ENCODE measurements at regions not wholly inside any gene's neighbourhood (a gene's known extent, or its start where the extent isn't known, plus 50 kb on each side); places are given as distances from the start of the nearest gene placed in this dataset.

DNA sequence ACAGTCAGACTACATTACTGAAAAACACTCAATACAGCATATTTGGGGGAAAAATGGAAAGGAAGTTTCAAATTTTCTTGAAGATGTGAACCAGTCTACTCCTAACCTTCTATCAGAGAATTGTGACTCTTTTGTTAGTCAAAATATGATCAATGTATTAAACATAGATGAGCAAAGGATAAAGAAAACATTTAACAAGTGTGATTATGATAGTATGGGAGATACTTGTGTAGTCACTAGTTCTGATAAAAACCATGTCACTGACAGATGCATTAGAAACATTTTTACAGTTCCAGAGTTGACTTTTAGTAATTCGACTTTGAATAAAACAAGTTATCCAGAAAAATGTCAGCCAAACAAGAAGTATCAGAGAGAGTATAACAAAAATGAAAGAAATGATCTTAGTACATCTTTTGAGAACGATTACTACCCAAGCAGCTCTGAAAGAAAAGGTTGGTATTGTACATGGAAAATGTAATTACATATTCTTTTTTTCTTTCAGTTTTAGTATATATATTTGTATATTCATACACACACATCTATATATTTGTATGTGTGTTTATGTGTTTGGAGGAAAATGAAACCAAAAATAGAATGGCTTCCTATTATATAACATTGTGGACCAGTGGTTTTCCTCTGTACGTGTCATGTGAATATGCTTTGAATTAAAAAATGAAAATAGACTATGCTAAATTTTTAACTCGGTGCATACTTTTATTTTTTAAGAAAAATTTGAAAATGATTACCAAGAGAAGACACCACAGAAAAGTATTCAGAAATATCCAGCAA lies 63.3 kb upstream of the ABCD2 start:
- H3K27me3 ChIP-seq (ENCODE audit: control insufficient read depth in 2 of 2, insufficient read depth in 2 of 2, low read length in 2 of 2), result no peaks in the 10 kb centered on the region
- no peaks in the 10 kb centered on the region for H3K9me3 ChIP-seq (replicated peaks; ENCODE audit: control insufficient read depth, insufficient read depth, low read length)
- H3K36me3 ChIP-seq (ENCODE audit: control insufficient read depth in 2 of 2, extremely low read depth in 1 of 2, insufficient read depth in 2 of 2, low read length in 2 of 2), result no peaks in the 10 kb centered on the region
- no TSS peak for BruUV-seq (replicated peaks)
- H3K4me3 ChIP-seq (replicated peaks in 1 of 3; ENCODE audit: insufficient read depth in 1 of 3, low read depth in 1 of 3, low read length in 3 of 3), result no peak overlapping the region
- intact Hi-C loops (cut with micrococcal nuclease), result no loop called here
- dilution Hi-C loops (cut with MboI; ENCODE audit: extremely low pct_ligation_motif_present, low sequenced_read_pairs), result no loop called here
- H3K4me1 ChIP-seq (ENCODE audit: control insufficient read depth, extremely low read depth, insufficient read depth, low read length), result no peaks in the 10 kb centered on the region
- H3K79me2 ChIP-seq (ENCODE audit: control insufficient read depth, insufficient read depth, low read length), result no peaks in the 10 kb centered on the region
- H3K27ac ChIP-seq (ENCODE audit: insufficient read depth, low read depth, low read length), result no peak overlapping the region
- H2AFZ ChIP-seq (ENCODE audit: low read depth, low read length), result no peak overlapping the region
- DNase-seq (ENCODE audit: low read depth, low spot score) (no peak), FAIRE-seq (no peak)
- H4K20me1 ChIP-seq (replicated peaks; ENCODE audit: control insufficient read depth, extremely low read depth, insufficient read depth, low read length), result no peaks in the 10 kb centered on the region
- TF ChIP-seq FOS (IDR thresholded peaks at IDR 0.05; ENCODE audit: borderline replicate concordance, insufficient read depth, low read length) (no peak), POLR2AphosphoS5 (IDR thresholded peaks at IDR 0.05; ENCODE audit: insufficient read depth, low read depth, low read length) (no peak), POLR2A (IDR thresholded peaks at IDR 0.05; ENCODE audit: low read depth, low read length) (no peak), JUN (IDR thresholded peaks at IDR 0.05; ENCODE audit: borderline replicate concordance, insufficient read depth, insufficient read length, low read depth) (no peak)
- TF ChIP-seq, protein P1, sequence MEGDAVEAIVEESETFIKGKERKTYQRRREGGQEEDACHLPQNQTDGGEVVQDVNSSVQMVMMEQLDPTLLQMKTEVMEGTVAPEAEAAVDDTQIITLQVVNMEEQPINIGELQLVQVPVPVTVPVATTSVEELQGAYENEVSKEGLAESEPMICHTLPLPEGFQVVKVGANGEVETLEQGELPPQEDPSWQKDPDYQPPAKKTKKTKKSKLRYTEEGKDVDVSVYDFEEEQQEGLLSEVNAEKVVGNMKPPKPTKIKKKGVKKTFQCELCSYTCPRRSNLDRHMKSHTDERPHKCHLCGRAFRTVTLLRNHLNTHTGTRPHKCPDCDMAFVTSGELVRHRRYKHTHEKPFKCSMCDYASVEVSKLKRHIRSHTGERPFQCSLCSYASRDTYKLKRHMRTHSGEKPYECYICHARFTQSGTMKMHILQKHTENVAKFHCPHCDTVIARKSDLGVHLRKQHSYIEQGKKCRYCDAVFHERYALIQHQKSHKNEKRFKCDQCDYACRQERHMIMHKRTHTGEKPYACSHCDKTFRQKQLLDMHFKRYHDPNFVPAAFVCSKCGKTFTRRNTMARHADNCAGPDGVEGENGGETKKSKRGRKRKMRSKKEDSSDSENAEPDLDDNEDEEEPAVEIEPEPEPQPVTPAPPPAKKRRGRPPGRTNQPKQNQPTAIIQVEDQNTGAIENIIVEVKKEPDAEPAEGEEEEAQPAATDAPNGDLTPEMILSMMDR (IDR thresholded peaks at IDR 0.05; ENCODE audit: extremely low read depth in 1 of 2, insufficient read depth in 1 of 2, low read depth in 1 of 2, low read length in 2 of 2), result no peak
- H3K9me1 ChIP-seq (replicated peaks; ENCODE audit: control insufficient read depth, extremely low read depth, insufficient read depth, low read length), result no peaks in the 10 kb centered on the region
- ChIA-PET POLR2A (no interaction called here), CTCF (no interaction called here)
- H3K4me2 ChIP-seq (ENCODE audit: insufficient read depth, low read length), result no peak overlapping the region
- no peak overlapping the region for H3K9ac ChIP-seq (replicated peaks; ENCODE audit: extremely low read depth, insufficient read depth, low read length)

DNA sequence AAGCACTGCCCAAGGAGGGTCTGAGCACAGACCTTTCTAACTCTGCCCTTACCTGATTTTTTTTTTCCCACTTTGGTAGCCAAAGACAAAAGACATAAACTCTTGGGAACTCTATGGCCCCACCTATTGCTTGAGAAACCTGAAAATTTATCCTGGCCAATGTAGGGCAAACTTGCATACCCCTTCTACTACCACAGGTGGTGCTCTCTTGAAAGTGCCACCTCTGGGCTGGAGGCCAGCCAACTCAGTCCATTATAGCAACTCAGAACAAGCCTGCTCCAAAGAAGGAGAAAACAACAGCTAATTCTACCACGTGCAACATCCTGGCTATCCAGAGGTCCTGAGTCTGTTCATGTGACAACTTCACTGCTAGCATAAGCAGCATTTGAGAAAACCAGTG lies 55.7 kb upstream of the ABCD2 start:
- H2AFZ ChIP-seq (ENCODE audit: low read depth, low read length), result no peak overlapping the region
- H3K4me3 ChIP-seq (replicated peaks in 1 of 3; ENCODE audit: insufficient read depth in 1 of 3, low read depth in 1 of 3, low read length in 3 of 3), result no peak overlapping the region
- no peaks in the 10 kb centered on the region for H3K4me1 ChIP-seq (ENCODE audit: control insufficient read depth, extremely low read depth, insufficient read depth, low read length)
- TF ChIP-seq, protein P1 (IDR thresholded peaks at IDR 0.05; ENCODE audit: extremely low read depth in 1 of 2, insufficient read depth in 1 of 2, low read depth in 1 of 2, low read length in 2 of 2), result no peak
- no peak for TF ChIP-seq GATA2 (IDR thresholded peaks at IDR 0.05; ENCODE audit: insufficient read depth, insufficient read length, low read depth, low read length)
- no peak for TF ChIP-seq MYC (IDR thresholded peaks at IDR 0.05; ENCODE audit: low read depth, low read length)
- TF ChIP-seq JUN (IDR thresholded peaks at IDR 0.05; ENCODE audit: borderline replicate concordance, insufficient read depth, insufficient read length, low read depth), result no peak
- no peak for TF ChIP-seq POLR2A (IDR thresholded peaks at IDR 0.05; ENCODE audit: low read depth, low read length)
- no peak for TF ChIP-seq POLR2AphosphoS5 (IDR thresholded peaks at IDR 0.05; ENCODE audit: insufficient read depth, low read depth, low read length)
- no peak for TF ChIP-seq EZH2 (IDR thresholded peaks at IDR 0.05; ENCODE audit: borderline replicate concordance, low read depth, low read length, severe bottlenecking)
- TF ChIP-seq, protein P2, sequence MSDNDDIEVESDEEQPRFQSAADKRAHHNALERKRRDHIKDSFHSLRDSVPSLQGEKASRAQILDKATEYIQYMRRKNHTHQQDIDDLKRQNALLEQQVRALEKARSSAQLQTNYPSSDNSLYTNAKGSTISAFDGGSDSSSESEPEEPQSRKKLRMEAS (IDR thresholded peaks at IDR 0.05; ENCODE audit: insufficient read depth, insufficient read length), result no peak
- TF ChIP-seq FOS (IDR thresholded peaks at IDR 0.05; ENCODE audit: borderline replicate concordance, insufficient read depth, low read length), result no peak
- no peaks in the 10 kb centered on the region for H3K9me1 ChIP-seq (replicated peaks; ENCODE audit: control insufficient read depth, extremely low read depth, insufficient read depth, low read length)
- intact Hi-C loops (cut with micrococcal nuclease), result no loop called here
- ChIA-PET POLR2A (no interaction called here), CTCF (no interaction called here)
- dilution Hi-C loops (cut with MboI; ENCODE audit: extremely low pct_ligation_motif_present, low sequenced_read_pairs), result no loop called here
- H3K9me3 ChIP-seq (replicated peaks; ENCODE audit: control insufficient read depth, insufficient read depth, low read length), result no peaks in the 10 kb centered on the region
- no peak overlapping the region for H3K9ac ChIP-seq (replicated peaks; ENCODE audit: extremely low read depth, insufficient read depth, low read length)
- FAIRE-seq (no peak), DNase-seq (ENCODE audit: low read depth, low spot score) (no peak)
- H3K79me2 ChIP-seq (ENCODE audit: control insufficient read depth, insufficient read depth, low read length), result no peaks in the 10 kb centered on the region
- H4K20me1 ChIP-seq (replicated peaks; ENCODE audit: control insufficient read depth, extremely low read depth, insufficient read depth, low read length), result no peaks in the 10 kb centered on the region
- no peak overlapping the region for H3K27ac ChIP-seq (ENCODE audit: insufficient read depth, low read depth, low read length)
- BruUV-seq (replicated peaks), result no TSS peak
- no peaks in the 10 kb centered on the region for H3K27me3 ChIP-seq (ENCODE audit: control insufficient read depth in 2 of 2, insufficient read depth in 2 of 2, low read length in 2 of 2)
- H3K36me3 ChIP-seq (ENCODE audit: control insufficient read depth in 2 of 2, extremely low read depth in 1 of 2, insufficient read depth in 2 of 2, low read length in 2 of 2), result no peaks in the 10 kb centered on the region
- H3K4me2 ChIP-seq (ENCODE audit: insufficient read depth, low read length), result no peak overlapping the region

All from endothelial cell of umbilical vein (primary cell).